Inflammatory macrophage treated with lipopolysaccharide for 1 hour (primary cell): ENCODE measurements at regions not wholly inside any gene's neighbourhood (a gene's known extent, or its start where the extent isn't known, plus 50 kb on each side); places are given as distances from the start of the nearest gene placed in this dataset.
A peak's percentile ranks its signal among the peaks of the same experiment; 100 is the strongest.
"Not testable (repeated sequence)": the region's sequence is repeated elsewhere in the genome, so short reads cannot be mapped to it uniquely, and the experiment has no call there.

Source experiments
- DNase-seq, 2 donors: peaks; one replicate each; pipeline ENCODE4 v3.0.0-alpha.2; 2020 to 2022

DNA sequence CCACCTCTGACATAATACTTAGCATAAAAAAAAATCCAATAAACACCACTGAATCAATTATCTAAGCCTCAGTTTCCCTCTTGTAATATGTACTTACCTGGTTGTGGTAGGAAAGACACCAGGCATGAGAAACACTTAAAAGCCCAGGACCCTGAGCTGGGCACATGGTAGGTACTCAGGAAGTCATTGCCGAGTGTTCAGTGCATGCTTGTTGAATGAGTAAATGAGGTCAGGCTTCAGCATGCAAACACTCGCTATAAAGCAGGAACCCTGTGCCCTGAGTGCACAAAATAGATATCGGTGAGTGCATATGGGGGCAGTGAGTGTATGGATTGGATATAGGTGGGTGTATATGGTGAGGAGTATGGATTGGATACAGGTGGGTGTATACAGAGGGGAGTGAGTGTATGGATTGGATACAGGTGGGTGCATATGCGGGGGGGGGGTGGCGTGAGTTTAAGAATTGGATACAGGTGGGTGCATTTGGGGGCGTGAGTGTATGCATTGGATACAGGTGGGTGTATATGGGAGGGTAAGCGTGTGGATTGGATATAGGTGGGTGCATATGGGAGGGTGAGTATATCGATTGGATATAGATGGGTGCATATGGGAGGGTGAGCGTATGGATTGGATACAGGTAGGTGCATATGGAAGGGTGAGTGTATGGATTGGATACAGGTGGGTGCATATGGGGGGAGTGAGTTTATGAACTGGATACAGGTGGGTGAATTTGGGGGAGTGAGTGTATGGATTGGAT lies 194.3 kb upstream of the MSX2 start:
- DNase-seq = no peak

GRCh38 chr5:174531782-174532191 lies 192.6 kb upstream of the MSX2 start:
- DNase-seq = no peak

GRCh38 chr5:174532455-174533453 lies 191.6 kb upstream of the MSX2 start:
- DNase-seq = peak; percentile 92 to 96

- peak; percentile 71 to 87 for DNase-seq
Measured at GRCh38 chr5:174533751-174534241, 190.6 kb upstream of the MSX2 start.

DNA sequence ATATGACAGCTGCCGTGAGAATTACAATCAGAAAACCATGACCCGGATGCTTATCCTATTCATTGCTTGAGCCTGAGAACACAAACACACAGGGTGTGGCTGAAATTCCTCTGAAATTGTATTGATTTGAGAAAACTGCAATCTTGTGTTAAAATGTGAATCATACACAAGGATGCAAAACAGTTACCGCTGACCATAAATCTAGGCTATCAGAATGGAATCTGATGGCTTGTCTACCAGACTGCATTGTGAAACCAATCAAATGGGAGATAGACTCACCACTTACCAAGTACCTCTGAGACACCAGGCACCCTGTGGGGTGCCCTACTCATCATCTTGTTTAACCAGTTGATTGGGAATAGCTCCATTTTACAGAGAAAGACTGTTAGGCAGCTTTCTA lies 188.7 kb upstream of the MSX2 start:
- no peak for DNase-seq

GRCh38 chr5:174539823-174540222 lies 184.6 kb upstream of the MSX2 start:
- not testable (repeated sequence) for DNase-seq

- DNase-seq = no peak
Measured at GRCh38 chr5:174542037-174542436, 182.3 kb upstream of the MSX2 start.

DNA sequence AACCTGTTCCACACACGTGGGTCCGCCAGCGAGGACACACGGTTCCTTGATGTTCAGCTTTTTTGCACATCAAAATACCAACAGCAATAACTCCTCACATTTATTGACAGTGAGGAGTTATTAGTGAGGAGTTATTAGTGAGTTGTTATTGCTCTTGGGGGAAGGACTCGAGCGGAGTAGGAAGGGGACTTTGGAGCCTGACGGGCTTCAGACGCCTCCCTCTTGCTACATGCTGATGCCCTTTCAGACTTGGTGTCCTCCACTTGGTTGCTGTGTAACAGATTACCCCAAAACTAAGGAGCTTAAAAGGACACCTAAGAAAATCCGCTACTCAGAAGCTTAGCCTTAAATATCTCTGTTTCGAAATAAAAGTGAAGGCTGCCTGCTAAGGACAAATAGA lies 181.9 kb upstream of the MSX2 start:
- DNase-seq = no peak

GRCh38 chr5:174545926-174546325 lies 178.5 kb upstream of the MSX2 start:
- no peak for DNase-seq

DNA sequence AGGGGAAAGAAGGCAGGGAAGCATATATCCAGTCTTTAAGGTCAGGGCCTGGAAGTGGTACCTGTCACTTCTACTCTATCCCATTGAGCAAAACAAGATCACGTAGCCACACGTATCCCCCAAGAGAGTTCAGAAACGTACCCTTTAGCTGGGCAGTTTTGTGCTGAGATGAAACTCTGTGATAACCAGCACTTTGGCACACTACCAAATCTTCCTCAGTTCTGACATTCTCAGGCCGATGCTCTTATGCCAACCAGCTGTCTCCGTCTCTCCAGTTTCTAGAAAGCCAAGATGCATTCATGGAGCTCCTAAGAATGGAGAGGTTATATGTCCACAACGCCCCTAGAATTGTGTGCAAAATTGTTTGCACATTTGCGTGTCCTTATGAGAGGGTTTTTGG lies 176.6 kb upstream of the MSX2 start:
- no peak for DNase-seq

- DNase-seq = no peak
Measured at GRCh38 chr5:174549254-174549653, 175.1 kb upstream of the MSX2 start.

GRCh38 chr5:174550026-174550425 lies 174.4 kb upstream of the MSX2 start:
- DNase-seq = no peak

DNA sequence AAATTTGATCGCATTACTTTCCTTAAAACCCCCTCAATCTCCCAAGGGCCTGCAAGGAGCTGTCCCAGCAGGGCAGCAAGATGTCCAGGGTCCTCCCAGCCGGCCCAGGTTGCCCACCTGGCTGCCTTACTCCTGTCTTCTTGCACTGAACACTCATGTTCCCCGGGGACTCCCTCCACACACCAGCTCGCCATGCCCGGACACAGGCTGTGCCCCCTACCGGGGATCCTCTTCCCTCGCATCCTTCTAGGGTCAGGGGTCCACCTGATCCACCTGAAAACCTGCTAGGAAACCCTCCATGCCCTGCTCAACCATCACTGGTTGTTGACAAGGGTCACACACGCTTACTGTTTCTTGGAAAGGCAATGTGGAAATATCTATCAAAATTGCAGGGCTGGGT lies 172.0 kb upstream of the MSX2 start:
- no peak for DNase-seq

DNA sequence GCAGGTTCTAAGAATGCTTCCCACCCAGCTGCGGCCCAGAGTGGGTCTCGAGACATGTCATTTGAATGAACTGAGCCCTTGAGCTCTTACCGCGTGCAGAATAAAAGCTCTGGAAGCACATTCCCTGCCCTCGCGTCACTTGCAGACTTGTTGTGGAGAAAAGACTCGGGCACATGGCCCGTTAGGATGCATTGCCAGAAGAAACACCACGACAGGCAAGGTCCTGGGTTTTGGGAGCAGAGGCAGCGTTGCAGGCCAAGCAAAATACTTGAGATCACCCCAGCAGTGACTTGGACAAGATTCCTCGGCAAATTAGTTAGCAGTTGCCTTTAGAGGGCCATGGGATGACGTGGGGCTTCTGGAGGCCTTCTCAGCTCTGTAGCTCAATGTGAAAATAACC lies 170.8 kb upstream of the MSX2 start:
- no peak for DNase-seq

GRCh38 chr5:174555726-174556125 lies 168.7 kb upstream of the MSX2 start:
- DNase-seq = no peak

DNA sequence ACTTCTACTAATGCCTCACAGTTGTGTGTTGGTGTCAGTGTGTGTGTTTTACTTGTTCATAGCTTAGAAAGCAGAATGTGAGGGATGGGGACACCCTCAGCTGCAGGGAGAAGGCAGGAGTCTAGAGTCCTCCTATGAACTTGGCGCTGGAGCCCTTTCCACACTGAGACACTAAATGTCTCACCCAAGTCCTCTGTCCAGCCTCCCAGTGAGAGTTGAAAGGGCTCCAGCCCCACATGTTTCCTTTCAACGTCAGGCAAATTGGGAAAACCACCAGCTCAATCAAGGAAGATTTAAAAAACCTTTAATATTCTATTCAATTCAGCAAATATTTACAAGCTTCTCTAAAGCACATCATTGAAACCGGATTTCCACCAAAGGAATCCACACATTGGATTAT lies 167.6 kb upstream of the MSX2 start:
- DNase-seq = no peak

- DNase-seq = no peak
Measured at GRCh38 chr5:174558190-174558589, 166.2 kb upstream of the MSX2 start.

DNA sequence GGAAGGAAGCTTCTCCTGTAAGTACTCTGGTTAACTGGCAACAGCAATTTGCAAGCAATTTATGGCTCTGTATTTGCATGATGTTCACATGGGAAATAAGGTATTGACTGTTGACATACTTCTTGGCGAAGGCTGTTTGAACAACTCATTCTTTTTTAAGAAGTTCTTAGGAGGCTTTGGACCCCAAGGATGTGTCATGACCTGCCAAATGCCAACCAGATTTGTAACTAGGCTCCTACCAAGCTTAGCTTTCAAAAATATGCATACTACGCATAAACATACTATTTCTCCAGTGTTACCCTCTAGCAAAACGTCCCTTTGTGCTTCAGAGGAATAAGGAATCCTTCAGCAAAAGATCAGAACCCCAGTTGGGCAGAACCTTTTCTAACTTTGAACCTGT lies 165.2 kb upstream of the MSX2 start:
- no peak for DNase-seq

DNA sequence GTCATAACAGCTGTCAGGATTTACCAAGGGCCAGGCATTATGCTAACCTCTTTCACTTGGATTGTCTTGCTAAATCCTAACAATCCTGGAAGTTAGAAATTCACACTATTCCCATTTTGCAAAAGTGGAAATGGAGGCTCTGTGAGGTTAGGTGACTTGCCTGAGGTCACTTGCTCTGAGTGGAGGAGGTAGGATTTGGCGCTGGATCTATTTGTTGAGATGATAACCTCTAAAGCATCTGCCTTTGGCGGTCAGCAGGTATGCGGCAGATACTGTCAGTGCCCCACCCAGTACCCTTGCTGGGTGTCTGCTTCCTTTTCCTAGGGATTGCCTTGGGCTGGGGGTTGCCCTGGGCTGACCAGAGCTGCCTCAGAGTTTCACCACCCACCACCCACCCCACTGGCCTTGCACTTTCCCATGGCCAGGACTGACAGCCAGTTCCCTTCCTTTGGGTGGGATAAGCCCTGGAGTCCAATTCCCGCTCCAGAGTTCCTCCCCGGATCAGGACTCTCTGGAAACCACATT lies 164.8 kb upstream of the MSX2 start:
- DNase-seq = no peak

DNA sequence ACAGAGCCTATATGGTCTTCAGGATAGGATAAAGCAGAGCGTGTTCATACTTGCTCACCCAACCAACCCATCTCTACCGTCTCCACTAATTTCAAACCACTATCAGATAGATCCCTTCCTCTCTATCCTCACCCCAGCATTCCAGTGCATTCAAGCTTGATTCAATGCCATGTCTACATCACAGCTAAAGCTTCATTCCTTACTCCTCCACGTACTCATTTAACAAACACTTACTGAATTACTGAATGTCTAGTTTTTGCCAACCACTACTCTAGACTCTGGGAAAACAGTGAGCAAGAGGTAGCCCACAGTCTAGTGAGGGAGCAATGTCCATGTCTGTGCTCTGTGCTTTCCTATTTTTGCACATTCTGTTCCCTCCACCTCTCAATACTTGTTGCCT lies 163.5 kb upstream of the MSX2 start:
- no peak for DNase-seq

DNA sequence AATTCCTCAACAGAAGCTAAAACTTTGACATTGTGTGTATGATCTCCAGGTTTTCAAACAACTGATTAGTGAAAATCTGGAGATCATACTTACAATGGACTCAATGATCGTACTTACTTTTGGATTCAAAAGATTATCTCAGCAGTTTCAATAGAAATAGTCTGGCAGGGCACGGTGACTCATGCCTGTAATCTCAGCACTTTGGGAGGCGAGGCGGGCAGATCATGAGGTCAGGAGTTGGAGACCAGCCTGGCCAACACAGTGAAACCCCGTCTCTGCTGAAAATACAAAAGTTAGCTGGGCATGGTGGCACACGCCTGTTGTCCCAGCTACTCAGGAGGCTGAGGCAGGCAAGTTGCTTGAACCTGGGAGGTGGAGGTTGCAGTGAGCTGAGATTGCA lies 161.3 kb upstream of the MSX2 start:
- not testable (repeated sequence) for DNase-seq

DNA sequence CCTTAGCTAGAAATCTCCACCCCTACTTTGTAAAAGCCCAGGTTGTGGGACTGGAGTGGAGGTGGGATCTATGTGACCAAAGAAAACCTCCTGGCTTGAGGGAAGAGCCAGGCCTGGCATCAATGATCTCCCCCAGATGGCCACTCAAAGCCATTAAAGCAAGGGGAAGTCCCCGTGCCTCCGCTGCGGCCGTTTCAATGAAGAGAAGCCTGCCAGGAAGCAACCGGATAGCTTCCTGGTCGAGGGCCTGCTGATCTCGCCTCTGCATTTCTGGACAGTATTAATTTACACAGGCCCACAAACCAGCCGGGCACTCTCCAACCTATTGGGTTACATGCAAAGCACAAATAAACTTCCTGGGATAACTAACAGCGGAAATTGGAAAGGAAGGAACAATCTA lies 160.5 kb upstream of the MSX2 start:
- no peak for DNase-seq

GRCh38 chr5:174567506-174568141 lies 156.8 kb upstream of the MSX2 start:
- no peak for DNase-seq
